ENCODE measurements at regions not wholly inside any gene's neighbourhood (a gene's known extent, or its start where the extent isn't known, plus 50 kb on each side); places are given as distances from the start of the nearest gene placed in this dataset.

DNA sequence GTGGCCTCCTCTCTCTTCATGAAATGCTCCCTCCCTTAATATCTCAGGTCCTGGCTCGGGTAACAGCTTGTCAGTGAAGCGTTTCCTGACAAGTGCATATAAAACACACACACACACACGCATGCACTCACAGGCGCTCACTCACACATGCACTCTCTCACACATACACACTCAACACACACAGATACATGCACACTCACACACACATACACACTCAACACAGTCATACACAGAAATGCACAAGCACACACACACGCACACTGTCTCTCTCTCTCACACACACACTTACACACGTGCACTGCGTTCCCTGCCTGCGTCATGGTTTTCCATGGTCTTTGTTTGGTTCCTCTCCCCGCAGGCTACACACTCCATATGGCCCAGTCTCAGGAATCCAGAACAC is 344.1 kb downstream of the UQCRFS1 start:
- no peak overlapping the region for H3K4me3 ChIP-seq
- peaks cover 0 to 18% of the 10 kb centered on the region in 2 donors for H3K27me3 ChIP-seq
- no peaks in the 10 kb centered on the region for H3K36me3 ChIP-seq
- intact Hi-C loops (cut with DNase I), result no loop called here
- H3K4me1 ChIP-seq, result no peaks in the 10 kb centered on the region
- TF ChIP-seq, protein P1, sequence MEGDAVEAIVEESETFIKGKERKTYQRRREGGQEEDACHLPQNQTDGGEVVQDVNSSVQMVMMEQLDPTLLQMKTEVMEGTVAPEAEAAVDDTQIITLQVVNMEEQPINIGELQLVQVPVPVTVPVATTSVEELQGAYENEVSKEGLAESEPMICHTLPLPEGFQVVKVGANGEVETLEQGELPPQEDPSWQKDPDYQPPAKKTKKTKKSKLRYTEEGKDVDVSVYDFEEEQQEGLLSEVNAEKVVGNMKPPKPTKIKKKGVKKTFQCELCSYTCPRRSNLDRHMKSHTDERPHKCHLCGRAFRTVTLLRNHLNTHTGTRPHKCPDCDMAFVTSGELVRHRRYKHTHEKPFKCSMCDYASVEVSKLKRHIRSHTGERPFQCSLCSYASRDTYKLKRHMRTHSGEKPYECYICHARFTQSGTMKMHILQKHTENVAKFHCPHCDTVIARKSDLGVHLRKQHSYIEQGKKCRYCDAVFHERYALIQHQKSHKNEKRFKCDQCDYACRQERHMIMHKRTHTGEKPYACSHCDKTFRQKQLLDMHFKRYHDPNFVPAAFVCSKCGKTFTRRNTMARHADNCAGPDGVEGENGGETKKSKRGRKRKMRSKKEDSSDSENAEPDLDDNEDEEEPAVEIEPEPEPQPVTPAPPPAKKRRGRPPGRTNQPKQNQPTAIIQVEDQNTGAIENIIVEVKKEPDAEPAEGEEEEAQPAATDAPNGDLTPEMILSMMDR (IDR thresholded peaks at IDR 0.05), result no peak
- H3K9me3 ChIP-seq, result no peaks in the 10 kb centered on the region
- no peak for ATAC-seq
- DNase-seq, result no peak
- H3K27ac ChIP-seq, result no peak overlapping the region

DNA sequence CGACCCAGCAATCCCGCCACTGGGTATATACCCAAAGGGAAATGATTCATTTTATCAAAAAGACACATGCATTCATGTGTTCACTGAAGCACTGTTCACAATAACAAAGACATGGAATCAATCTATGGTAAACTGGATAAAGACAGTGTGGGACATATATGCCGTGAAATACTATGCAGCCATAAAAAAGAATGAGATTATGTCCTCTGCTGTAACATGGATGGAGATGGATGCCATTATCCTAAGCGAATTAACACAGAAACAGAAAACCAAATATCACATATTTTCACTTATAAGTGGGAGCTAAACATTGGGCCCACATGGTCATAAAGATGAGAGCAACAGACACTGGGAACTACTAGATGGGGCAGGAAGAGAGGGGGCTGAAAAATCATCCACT is 345.0 kb downstream of the UQCRFS1 start:
- ATAC-seq, result no peak
- intact Hi-C loops (cut with DNase I), result no loop called here

DNA sequence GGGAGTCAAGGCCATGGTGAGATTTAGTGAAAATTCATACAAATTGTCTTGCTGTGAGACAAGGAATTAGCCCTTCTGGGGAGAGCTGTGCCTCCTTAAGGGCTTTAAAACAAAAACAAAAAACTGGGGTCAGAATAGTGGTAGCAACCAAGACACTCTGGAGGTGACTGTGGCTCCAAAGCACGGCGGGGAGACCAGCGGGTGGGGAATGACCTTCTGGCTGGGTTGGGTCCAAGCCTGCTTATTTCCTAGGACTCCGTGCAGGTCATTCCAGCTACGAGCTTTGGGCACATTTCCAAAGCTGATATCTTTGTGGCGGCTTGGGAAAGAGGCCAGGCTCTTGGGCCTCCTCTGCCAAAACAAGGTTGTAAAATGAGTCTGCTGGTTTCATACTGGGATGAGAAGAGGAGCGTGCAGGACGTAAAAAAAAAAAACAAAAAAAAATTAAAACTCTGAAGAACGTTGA is 348.3 kb downstream of the UQCRFS1 start:
- H3K36me3 ChIP-seq, result no peaks in the 10 kb centered on the region
- H3K4me3 ChIP-seq, result no peak overlapping the region
- intact Hi-C loops (cut with DNase I), result no loop called here
- TF ChIP-seq, protein P1 (IDR thresholded peaks at IDR 0.05), result no peak
- H3K27ac ChIP-seq, result no peak overlapping the region
- peak in 1 of 4 donors; percentile 23 for DNase-seq
- no peak for ATAC-seq
- H3K27me3 ChIP-seq, result peaks cover 0 to 15% of the 10 kb centered on the region in 2 donors
- H3K9me3 ChIP-seq, result no peaks in the 10 kb centered on the region
- H3K4me1 ChIP-seq, result no peaks in the 10 kb centered on the region

More for the DNA sequence above, 345.0 kb downstream of the UQCRFS1 start:
- TF ChIP-seq, protein P1 (IDR thresholded peaks at IDR 0.05), result no peak
- peaks cover 0 to 23% of the 10 kb centered on the region in 2 donors for H3K27me3 ChIP-seq
- H3K27ac ChIP-seq, result no peak overlapping the region
- H3K9me3 ChIP-seq, result no peaks in the 10 kb centered on the region
- DNase-seq, result no peak
- H3K4me1 ChIP-seq, result no peaks in the 10 kb centered on the region
- no peaks in the 10 kb centered on the region for H3K36me3 ChIP-seq
- no peak overlapping the region for H3K4me3 ChIP-seq

DNA sequence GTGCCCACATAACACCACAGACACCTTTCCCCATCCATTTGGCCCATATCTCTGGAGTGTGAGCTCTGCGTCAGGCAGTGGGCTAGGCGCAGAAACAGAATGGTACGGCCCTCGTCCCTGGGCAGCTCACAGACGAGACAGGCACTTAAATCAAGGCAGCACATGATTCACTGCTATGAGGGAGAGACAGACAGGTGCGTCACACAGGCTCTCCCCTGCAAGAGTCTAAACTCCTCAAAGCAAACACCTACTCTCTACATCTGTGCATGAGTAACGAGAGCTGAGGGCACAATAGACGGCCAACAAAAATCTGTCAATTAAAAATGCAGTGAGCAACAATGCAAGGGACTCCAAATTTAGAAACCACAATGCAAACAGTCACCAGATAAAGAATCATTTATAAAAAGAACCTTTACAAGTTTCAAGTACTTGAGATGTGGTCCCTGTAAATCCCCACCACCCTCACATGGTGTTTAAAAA is 348.9 kb downstream of the UQCRFS1 start:
- Histone ChIP-seq H3K4me1 (no peaks in the 10 kb centered on the region), H3K27ac (no peak overlapping the region), H3K36me3 (no peaks in the 10 kb centered on the region), H3K9me3 (no peaks in the 10 kb centered on the region), H3K27me3 (peaks cover 0 to 10% of the 10 kb centered on the region in 2 donors), H3K4me3 (no peak overlapping the region)
- DNase-seq (no peak), ATAC-seq (no peak)
- TF ChIP-seq, protein P1 (IDR thresholded peaks at IDR 0.05), result no peak
- intact Hi-C loops (cut with DNase I), result no loop called here

DNA sequence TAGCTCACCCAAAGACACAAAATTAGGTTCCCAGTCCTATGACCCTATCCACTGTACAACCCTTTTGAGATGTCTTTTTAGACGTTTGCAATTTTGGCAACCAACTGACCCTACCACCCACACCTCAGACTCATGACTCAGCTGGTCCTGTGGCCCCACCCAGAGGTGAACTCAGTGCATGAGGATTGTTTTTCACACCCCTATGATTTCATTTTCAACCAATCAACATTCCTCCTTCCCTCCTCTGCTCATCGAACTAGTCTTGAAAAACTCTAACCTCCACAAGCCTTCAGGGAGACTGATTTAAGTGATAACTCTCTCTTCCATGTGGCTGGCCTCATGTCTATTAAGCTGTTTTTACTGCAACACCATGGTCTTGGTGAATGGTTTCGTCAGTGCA is 350.7 kb downstream of the UQCRFS1 start:
- Histone ChIP-seq H3K9me3 (no peaks in the 10 kb centered on the region), H3K27me3 (peaks cover 0 to 5% of the 10 kb centered on the region in 2 donors), H3K27ac (no peak overlapping the region), H3K4me1 (no peaks in the 10 kb centered on the region), H3K36me3 (no peaks in the 10 kb centered on the region), H3K4me3 (no peak overlapping the region)
- TF ChIP-seq, protein P1 (IDR thresholded peaks at IDR 0.05), result no peak
- DNase-seq (no peak), ATAC-seq (no peak)
- intact Hi-C loops (cut with DNase I), result no loop called here

Data from left lung (tissue), 4 donors.